ENCODE measurements at regions not wholly inside any gene's neighbourhood (a gene's known extent, or its start where the extent isn't known, plus 50 kb on each side); places are given as distances from the start of the nearest gene placed in this dataset.

GRCh38 chr1:228936881-228937280 is 201.6 kb downstream of the RHOU start:
- TF ChIP-seq, protein P1, sequence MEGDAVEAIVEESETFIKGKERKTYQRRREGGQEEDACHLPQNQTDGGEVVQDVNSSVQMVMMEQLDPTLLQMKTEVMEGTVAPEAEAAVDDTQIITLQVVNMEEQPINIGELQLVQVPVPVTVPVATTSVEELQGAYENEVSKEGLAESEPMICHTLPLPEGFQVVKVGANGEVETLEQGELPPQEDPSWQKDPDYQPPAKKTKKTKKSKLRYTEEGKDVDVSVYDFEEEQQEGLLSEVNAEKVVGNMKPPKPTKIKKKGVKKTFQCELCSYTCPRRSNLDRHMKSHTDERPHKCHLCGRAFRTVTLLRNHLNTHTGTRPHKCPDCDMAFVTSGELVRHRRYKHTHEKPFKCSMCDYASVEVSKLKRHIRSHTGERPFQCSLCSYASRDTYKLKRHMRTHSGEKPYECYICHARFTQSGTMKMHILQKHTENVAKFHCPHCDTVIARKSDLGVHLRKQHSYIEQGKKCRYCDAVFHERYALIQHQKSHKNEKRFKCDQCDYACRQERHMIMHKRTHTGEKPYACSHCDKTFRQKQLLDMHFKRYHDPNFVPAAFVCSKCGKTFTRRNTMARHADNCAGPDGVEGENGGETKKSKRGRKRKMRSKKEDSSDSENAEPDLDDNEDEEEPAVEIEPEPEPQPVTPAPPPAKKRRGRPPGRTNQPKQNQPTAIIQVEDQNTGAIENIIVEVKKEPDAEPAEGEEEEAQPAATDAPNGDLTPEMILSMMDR (IDR thresholded peaks at IDR 0.05) = no peak
- no peak for TF ChIP-seq POLR2A (IDR thresholded peaks at IDR 0.05)
- no peak for TF ChIP-seq EP300 (IDR thresholded peaks at IDR 0.05)

All from ovary (tissue), 3 donors.